Calu3 (cell line): ENCODE measurements at regions not wholly inside any gene's neighbourhood (a gene's known extent, or its start where the extent isn't known, plus 50 kb on each side); places are given as distances from the start of the nearest gene placed in this dataset.

ENCODE experiments used
- BruUV-seq: library from RNA; stranded (reverse); fragments of 400-500 nt; replicated peaks from 2 replicates; lab custom pipeline; 2021; lab: Mats Ljungman, UMichigan
- CTCF ChIA-PET: fragments of 300-600 bp; sonication (Branson Sonifier 250); formaldehyde crosslinking; loops from one replicate; lab custom pipeline; 2022; ENCODE audit warnings: antibody characterized with exemption; lab: Charles Lee
- DNase-seq: peaks from one replicate; pipeline ENCODE4 v3.0.0; 2022
- H3K27ac Mint-ChIP-seq: one replicate; pipeline ENCODE4 v1.8.0; 2022; ENCODE audit warnings: mixed read lengths; ENCODE audit not compliant: unreplicated experiment
- H3K27me3 Mint-ChIP-seq: one replicate; pipeline ENCODE4 v1.8.0; 2022; ENCODE audit warnings: mixed read lengths; ENCODE audit not compliant: unreplicated experiment
- H3K36me3 Mint-ChIP-seq: one replicate; pipeline ENCODE4 v1.8.0; 2022; ENCODE audit warnings: mild to moderate bottlenecking, moderate library complexity, mixed read lengths; ENCODE audit not compliant: insufficient read depth, unreplicated experiment
- H3K4me1 Mint-ChIP-seq: one replicate; pipeline ENCODE4 v1.8.0; 2022; ENCODE audit warnings: mild to moderate bottlenecking, low read depth, mixed read lengths; ENCODE audit not compliant: unreplicated experiment
- H3K4me3 Mint-ChIP-seq: one replicate; pipeline ENCODE4 v1.8.0; 2022; ENCODE audit warnings: mild to moderate bottlenecking, low read depth, moderate library complexity, mixed read lengths; ENCODE audit not compliant: unreplicated experiment
- H3K9me3 Mint-ChIP-seq: one replicate; pipeline ENCODE4 v1.8.0; 2022; ENCODE audit warnings: low read depth, mixed read lengths; ENCODE audit not compliant: unreplicated experiment
- intact Hi-C: fragments of 100-400 bp; cut with micrococcal nuclease; formaldehyde crosslinking; loops from one replicate; pipeline ENCODE4 v1.10.0; 2022; ENCODE audit not compliant: unreplicated experiment
- TF ChIP-seq, protein P1 (sequence below): fragments of 200-600 bp; IDR thresholded peaks from one replicate; pipeline ENCODE4 v1.8.0; 2022; ENCODE audit warnings: antibody characterized with exemption; ENCODE audit not compliant: unreplicated experiment

DNA sequence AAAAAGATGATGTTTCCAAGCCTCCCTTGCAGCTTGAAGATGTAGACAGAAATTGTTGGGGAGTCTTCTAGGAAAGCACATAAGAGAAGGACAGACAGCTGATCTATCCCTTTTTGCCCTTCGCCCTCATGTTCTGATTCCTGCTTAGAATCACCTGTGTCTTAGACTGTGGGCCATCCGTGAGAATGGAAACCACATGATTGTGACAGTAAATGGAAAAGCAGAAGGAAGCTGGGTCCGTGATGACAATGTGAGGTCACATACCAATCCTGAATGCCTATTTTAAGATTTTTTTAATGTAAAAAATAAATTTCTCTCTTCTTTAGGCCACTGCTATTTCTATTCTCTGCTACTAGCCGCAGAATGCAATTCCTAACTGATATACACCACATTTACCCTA, 67.7 kb upstream of the C1orf87 start:
- H3K36me3 Mint-ChIP-seq = no peaks in the 10 kb centered on the region
- no peaks in the 10 kb centered on the region for H3K27me3 Mint-ChIP-seq
- no peak for DNase-seq
- H3K4me3 Mint-ChIP-seq = no peak overlapping the region
- CTCF ChIA-PET = no interaction called here
- H3K4me1 Mint-ChIP-seq = no peaks in the 10 kb centered on the region
- no peaks in the 10 kb centered on the region for H3K9me3 Mint-ChIP-seq
- H3K27ac Mint-ChIP-seq = no peak overlapping the region
- TF ChIP-seq, protein P1, sequence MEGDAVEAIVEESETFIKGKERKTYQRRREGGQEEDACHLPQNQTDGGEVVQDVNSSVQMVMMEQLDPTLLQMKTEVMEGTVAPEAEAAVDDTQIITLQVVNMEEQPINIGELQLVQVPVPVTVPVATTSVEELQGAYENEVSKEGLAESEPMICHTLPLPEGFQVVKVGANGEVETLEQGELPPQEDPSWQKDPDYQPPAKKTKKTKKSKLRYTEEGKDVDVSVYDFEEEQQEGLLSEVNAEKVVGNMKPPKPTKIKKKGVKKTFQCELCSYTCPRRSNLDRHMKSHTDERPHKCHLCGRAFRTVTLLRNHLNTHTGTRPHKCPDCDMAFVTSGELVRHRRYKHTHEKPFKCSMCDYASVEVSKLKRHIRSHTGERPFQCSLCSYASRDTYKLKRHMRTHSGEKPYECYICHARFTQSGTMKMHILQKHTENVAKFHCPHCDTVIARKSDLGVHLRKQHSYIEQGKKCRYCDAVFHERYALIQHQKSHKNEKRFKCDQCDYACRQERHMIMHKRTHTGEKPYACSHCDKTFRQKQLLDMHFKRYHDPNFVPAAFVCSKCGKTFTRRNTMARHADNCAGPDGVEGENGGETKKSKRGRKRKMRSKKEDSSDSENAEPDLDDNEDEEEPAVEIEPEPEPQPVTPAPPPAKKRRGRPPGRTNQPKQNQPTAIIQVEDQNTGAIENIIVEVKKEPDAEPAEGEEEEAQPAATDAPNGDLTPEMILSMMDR = no peak
- no TSS peak for BruUV-seq
- intact Hi-C loops = no loop called here

DNA sequence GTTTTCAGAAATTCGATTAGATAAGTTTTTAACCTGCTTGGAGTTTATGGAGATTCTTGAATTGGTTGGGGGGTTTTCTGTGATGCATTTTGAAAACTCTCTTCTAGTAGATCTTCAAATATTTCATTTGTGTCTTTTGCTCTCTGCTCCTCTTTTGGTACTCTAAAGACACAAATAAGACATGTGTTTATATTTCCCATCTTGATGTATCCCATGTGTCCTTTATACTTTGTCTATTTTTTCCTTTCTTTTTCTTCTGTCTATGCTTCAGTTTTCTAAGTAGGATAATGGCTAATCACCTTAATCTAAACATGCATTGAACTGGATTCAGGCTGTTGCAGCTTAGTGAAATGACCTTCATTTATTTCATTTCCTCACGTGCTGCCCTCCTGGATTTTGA, 63.8 kb upstream of the C1orf87 start:
- no TSS peak for BruUV-seq
- Mint-ChIP-seq H3K9me3 (no peaks in the 10 kb centered on the region), H3K4me1 (peaks cover 14% of the 10 kb centered on the region), H3K27me3 (no peaks in the 10 kb centered on the region), H3K4me3 (no peak overlapping the region), H3K27ac (no peak overlapping the region), H3K36me3 (no peaks in the 10 kb centered on the region)
- intact Hi-C loops = no loop called here
- CTCF ChIA-PET = no interaction called here
- TF ChIP-seq, protein P1 = no peak
- no peak for DNase-seq

DNA sequence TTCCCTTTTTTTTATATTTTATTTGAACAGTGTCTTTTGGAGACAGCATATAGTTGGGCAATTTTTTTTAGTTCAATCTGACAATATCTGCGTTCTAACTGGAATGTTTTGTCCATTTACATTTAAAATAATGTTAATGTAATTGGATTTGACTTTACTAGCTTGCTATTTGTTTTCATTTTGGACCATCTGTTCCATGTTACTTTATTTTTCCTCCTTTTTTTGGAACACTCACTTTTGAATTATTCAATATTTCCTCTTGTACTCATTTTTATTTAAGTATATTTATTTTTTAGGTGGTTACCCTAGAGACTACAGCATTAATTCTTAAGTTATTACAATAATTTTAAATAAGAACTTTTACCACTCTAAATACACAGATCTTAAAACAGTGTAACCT, 62.8 kb upstream of the C1orf87 start:
- TF ChIP-seq, protein P1 = no peak

DNA sequence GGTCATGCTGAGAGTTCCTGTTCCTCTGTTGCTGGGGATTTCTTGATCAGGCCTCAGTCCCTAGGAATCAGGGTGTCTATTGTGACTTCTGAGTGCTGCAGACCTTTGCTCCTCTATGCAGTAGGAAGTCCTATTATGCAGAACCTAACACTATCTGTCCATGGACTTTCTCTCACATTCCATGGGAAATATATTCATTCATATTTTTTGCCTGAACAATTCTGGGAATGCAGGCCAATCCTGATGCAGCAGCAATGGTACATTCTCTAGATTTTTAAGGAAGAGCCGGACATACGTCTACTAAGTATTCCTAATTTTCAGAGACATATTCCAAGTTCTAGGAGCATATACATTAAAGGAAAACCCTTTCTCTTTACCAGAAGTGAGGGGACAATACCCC, 61.1 kb upstream of the C1orf87 start:
- peaks cover 14% of the 10 kb centered on the region for H3K4me1 Mint-ChIP-seq
- H3K27ac Mint-ChIP-seq = no peak overlapping the region
- no TSS peak for BruUV-seq
- intact Hi-C loops = loop anchor here (5.0 kb wide), 1 partner anchor 157 kb away; no protein-coding TSS in a partner anchor
- H3K4me3 Mint-ChIP-seq = no peak overlapping the region
- H3K36me3 Mint-ChIP-seq = no peaks in the 10 kb centered on the region
- no peaks in the 10 kb centered on the region for H3K27me3 Mint-ChIP-seq
- no peaks in the 10 kb centered on the region for H3K9me3 Mint-ChIP-seq
- CTCF ChIA-PET = no interaction called here
- TF ChIP-seq, protein P1 = no peak
- no peak for DNase-seq

More for the DNA sequence above, 62.8 kb upstream of the C1orf87 start:
- no TSS peak for BruUV-seq
- no peaks in the 10 kb centered on the region for H3K9me3 Mint-ChIP-seq
- H3K4me3 Mint-ChIP-seq = no peak overlapping the region
- peaks cover 14% of the 10 kb centered on the region for H3K4me1 Mint-ChIP-seq
- CTCF ChIA-PET = no interaction called here
- DNase-seq = no peak
- H3K27ac Mint-ChIP-seq = no peak overlapping the region
- H3K27me3 Mint-ChIP-seq = no peaks in the 10 kb centered on the region
- intact Hi-C loops = no loop called here
- H3K36me3 Mint-ChIP-seq = no peaks in the 10 kb centered on the region
